ENCODE measurements at regions not wholly inside any gene's neighbourhood (a gene's known extent, or its start where the extent isn't known, plus 50 kb on each side); places are given as distances from the start of the nearest gene placed in this dataset.

DNA sequence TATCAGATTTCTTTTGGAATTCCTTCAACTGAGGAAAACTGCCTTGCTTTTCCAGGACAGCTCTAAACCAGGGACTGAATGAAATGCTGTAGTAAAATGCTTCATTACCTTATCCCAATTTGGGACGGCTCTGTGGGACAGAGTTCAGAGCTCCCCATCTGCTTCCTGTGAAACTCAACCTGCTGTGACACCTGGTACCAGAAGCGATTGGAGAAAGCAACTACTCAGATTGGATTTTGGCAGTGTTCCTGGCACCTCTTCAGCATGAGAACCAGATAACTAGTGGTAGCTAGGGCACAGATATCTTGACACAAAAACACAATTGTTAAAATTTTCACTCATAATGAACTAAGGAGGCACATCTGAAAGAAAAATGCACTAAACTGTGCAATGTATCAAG, 539.1 kb downstream of the SI start:
- TF ChIP-seq, protein P1, sequence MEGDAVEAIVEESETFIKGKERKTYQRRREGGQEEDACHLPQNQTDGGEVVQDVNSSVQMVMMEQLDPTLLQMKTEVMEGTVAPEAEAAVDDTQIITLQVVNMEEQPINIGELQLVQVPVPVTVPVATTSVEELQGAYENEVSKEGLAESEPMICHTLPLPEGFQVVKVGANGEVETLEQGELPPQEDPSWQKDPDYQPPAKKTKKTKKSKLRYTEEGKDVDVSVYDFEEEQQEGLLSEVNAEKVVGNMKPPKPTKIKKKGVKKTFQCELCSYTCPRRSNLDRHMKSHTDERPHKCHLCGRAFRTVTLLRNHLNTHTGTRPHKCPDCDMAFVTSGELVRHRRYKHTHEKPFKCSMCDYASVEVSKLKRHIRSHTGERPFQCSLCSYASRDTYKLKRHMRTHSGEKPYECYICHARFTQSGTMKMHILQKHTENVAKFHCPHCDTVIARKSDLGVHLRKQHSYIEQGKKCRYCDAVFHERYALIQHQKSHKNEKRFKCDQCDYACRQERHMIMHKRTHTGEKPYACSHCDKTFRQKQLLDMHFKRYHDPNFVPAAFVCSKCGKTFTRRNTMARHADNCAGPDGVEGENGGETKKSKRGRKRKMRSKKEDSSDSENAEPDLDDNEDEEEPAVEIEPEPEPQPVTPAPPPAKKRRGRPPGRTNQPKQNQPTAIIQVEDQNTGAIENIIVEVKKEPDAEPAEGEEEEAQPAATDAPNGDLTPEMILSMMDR (IDR thresholded peaks at IDR 0.05; ENCODE audit: insufficient read depth, missing control alignments) = no peak

DNA sequence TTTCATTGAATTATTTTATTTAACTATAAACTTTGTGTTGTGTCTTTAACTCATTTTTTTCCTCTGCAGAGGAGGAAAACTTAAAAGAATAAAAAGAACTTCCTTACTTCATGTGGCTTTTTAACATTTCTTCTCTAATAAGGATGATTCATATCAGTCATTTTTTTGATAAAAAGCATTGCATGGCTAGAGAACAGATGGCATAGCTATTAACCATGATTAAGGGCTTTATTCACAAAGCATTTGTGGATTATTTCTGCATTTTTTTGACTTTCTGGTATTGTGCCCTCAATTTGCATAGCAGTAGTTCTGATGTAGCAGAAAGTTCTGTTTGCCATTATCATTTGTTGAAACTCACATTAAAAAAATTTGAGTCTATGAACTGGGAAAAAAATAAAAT, 540.8 kb downstream of the SI start:
- DNase-seq (ENCODE audit: insufficient read length, low spot score) = no peak
- peak; percentile 94 for FAIRE-seq
- TF ChIP-seq, protein P1 (IDR thresholded peaks at IDR 0.05; ENCODE audit: insufficient read depth, missing control alignments) = no peak

More for the DNA sequence above, 539.1 kb downstream of the SI start:
- DNase-seq (ENCODE audit: insufficient read length, low spot score) (no peak), FAIRE-seq (no peak)

DNA sequence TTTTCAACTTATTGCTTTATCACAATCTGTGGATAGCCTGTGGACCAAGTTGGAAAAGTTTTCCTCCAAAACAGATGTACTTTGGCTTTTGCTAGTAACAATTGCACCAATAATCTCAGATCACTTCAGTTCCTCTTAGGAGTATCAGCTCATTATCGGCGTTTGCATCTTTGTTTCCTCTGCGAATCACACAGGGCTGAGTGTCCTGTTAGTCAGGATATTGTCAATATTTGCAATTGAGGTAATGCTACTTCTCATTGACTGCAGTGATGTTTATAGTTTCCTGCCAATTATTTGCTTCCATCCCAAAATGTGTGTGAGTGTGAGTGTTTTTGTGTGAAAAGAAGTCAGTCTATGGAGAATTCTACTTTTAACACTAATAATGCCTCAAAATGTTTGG, 545.0 kb downstream of the SI start:
- no peak for DNase-seq (ENCODE audit: insufficient read length, low spot score)
- TF ChIP-seq, protein P1 (IDR thresholded peaks at IDR 0.05; ENCODE audit: insufficient read depth, missing control alignments) = no peak
- no peak for FAIRE-seq

DNA sequence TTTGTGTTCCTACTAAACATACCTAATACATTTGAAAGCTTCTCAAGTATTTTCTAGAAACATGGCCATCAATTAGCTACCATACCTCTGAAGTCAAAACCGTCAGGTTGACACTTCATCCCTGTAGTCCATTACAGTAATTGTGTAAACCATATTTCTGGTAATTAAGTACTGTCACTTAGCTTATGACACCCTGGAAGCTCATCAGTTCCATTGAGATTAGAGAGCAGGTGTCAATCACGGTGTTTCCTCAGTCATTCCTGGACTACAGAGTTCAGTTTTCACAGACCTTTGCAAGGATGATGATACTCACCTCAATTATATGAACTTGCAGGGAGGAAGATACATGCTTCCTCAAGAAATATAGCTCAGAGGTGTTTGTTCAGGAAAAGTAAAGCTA, 552.0 kb downstream of the SI start:
- no peak for DNase-seq (ENCODE audit: insufficient read length, low spot score)
- peak; percentile 41 for FAIRE-seq
- TF ChIP-seq, protein P1 (IDR thresholded peaks at IDR 0.05; ENCODE audit: insufficient read depth, missing control alignments) = no peak

DNA sequence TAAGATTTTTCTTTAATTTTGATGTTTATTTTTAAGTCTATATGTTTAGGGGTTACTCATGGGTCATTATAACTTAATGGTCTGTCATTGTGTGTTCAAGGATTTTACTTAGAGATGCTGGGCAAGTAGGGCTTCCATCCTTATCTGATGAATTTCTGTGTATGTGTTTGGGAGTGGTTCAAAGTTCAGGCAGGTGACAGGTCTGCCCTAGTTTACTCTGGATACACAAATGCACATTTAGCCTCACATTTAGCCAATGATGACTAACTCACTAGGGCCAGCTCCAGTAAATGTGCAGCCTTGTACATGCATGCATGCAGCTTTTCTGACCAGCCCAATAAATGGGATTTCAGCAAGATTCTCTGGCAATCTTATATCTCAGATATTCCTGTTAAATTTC, 554.1 kb downstream of the SI start:
- FAIRE-seq (no peak), DNase-seq (ENCODE audit: insufficient read length, low spot score) (no peak)
- TF ChIP-seq, protein P1 (IDR thresholded peaks at IDR 0.05; ENCODE audit: insufficient read depth, missing control alignments) = no peak

DNA sequence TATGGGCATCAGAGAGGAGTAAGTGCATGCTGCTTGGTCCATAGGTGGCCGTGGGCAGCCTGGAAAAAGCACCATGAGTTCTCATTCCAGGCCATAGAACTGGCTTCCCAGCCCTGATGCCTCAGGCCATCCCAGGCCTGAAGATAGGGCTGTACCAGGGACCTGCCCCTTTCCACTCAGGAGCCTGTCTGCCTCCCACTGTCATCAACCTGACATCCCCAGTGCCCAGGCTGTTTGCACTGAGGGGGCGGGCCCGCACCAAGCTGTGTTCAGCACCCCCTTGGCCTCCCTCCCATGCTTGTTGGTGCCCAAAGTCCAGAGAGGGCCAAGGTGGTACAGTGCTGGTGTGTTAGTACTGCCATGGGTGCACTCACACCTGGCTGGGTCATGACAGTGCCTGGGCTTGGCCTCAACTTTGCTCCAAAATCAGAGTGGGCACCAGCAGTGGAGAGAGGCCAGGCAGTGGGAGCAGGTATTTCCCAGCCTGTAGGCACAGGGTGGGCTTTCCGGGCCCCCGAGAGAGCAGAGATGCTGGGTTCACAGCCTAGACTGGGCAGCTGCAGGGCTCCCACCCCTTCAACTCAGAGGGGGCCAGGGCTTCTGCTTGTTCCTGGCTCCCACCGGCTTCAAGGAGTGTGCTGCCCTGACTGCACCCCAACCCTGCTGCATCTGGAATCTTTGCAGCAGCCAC, 556.1 kb downstream of the SI start:
- DNase-seq (ENCODE audit: insufficient read length, low spot score) (no peak), FAIRE-seq (no peak)
- TF ChIP-seq, protein P1 (IDR thresholded peaks at IDR 0.05; ENCODE audit: insufficient read depth, missing control alignments) = no peak

DNA sequence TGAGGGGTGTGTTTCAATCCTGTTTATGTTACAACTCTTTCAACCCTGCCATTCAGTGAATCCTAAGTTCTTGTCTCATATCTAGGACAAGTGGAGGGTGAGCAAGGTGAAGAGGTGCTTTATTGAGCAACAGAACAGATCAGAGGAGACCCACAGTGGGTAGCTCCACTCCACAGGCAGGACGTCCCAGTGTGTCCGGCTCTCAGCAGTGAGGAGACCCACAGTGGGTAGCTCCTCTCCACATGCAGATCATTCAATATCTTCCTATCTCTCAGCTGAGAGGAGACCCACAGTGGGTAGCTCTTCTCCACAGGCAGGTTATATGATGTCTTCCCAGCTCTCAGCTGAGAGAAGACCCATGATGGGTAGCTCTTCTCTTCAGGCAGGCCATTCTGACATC, 556.7 kb downstream of the SI start:
- FAIRE-seq (no peak), DNase-seq (ENCODE audit: insufficient read length, low spot score) (no peak)
- TF ChIP-seq, protein P1 (IDR thresholded peaks at IDR 0.05; ENCODE audit: insufficient read depth, missing control alignments) = no peak
